CD4-positive, CD25-positive, alpha-beta regulatory T cell (primary cell): ENCODE measurements at regions not wholly inside any gene's neighbourhood (a gene's known extent, or its start where the extent isn't known, plus 50 kb on each side); places are given as distances from the start of the nearest gene placed in this dataset.

Experiments
- ATAC-seq, 2 donors: fragments of 150-1000 bp; cut with Tn5 transposase; one replicate each; pipeline ENCODE4 v1.10.0; 2021; ENCODE audit warnings: low read depth in 2 of 2, moderate number of reproducible peaks in 2 of 2, moderate library complexity in 1 of 2
- DNase-seq, 3 donors: peaks; one replicate each; pipeline versions ENCODE4 v3.0.0 to v3.0.0-alpha.2; 2012 to 2022; ENCODE audit warnings: mixed read lengths in 1 of 3
- H3K27ac ChIP-seq: one replicate; pipeline ENCODE4 v1.7.0; 2013; ENCODE audit warnings: mild to moderate bottlenecking, low read length; ENCODE audit not compliant: insufficient read depth, poor library complexity, severe bottlenecking
- H3K27me3 ChIP-seq: one replicate; pipeline ENCODE4 v1.7.0; 2013; ENCODE audit warnings: low read length; ENCODE audit not compliant: control insufficient read depth, insufficient read depth
- H3K36me3 ChIP-seq: one replicate; pipeline ENCODE4 v1.7.0; 2013; ENCODE audit warnings: mild to moderate bottlenecking, low read length, moderate library complexity; ENCODE audit not compliant: control insufficient read depth, insufficient read depth
- H3K4me1 ChIP-seq: 2 replicates; pipeline ENCODE4 v1.7.0; 2013; ENCODE audit warnings: mild to moderate bottlenecking, low read length; ENCODE audit not compliant: insufficient read depth, control insufficient read depth, poor library complexity, severe bottlenecking
- H3K4me3 ChIP-seq: one replicate; pipeline ENCODE4 v1.7.0; 2013; ENCODE audit warnings: low read depth, mild to moderate bottlenecking, low read length, moderate library complexity
- H3K9me3 ChIP-seq, 2 experiments: 1 replicate in 1 of 2; 2 replicates in 1 of 2; pipeline ENCODE4 v1.7.0; 2013; ENCODE audit warnings: low read length in 2 of 2, mild to moderate bottlenecking in 1 of 2, moderate library complexity in 1 of 2; ENCODE audit not compliant: control insufficient read depth in 2 of 2
- H3K27ac Mint-ChIP-seq, 3 donors: one replicate each; pipeline ENCODE4 v1.8.0; 2020 to 2022; ENCODE audit warnings: mild to moderate bottlenecking in 3 of 3, mixed read lengths in 3 of 3, moderate library complexity in 2 of 3
- H3K27me3 Mint-ChIP-seq: one replicate; pipeline ENCODE4 v1.8.0; 2022; ENCODE audit warnings: mild to moderate bottlenecking, mixed read lengths
- H3K36me3 Mint-ChIP-seq: one replicate; pipeline ENCODE4 v1.8.0; 2020; ENCODE audit warnings: mixed read lengths
- H3K4me1 Mint-ChIP-seq, 4 donors: one replicate each; pipeline ENCODE4 v1.8.0; 2020 to 2022; ENCODE audit warnings: mixed read lengths in 4 of 4, mild to moderate bottlenecking in 1 of 4
- H3K4me3 Mint-ChIP-seq, 4 donors: one replicate each; pipeline ENCODE4 v1.8.0; 2020 to 2022; ENCODE audit warnings: mild to moderate bottlenecking in 4 of 4, mixed read lengths in 4 of 4, moderate library complexity in 3 of 4
- H3K9me3 Mint-ChIP-seq, 7 donors: one replicate each; pipeline ENCODE4 v1.8.0; 2020 to 2022; ENCODE audit warnings: mixed read lengths in 7 of 7, mild to moderate bottlenecking in 3 of 7, moderate library complexity in 2 of 7

- Histone ChIP-seq H3K4me3 (no peak overlapping the region), H3K36me3 (no peaks in the 10 kb centered on the region), H3K4me1 (no peaks in the 10 kb centered on the region), H3K27me3 (peaks cover 2% of the 10 kb centered on the region), H3K9me3 (no peaks in the 10 kb centered on the region), H3K27ac (no peak overlapping the region)
- H3K36me3 Mint-ChIP-seq = no peaks in the 10 kb centered on the region
- H3K27me3 Mint-ChIP-seq = peaks cover 15% of the 10 kb centered on the region
- H3K4me3 Mint-ChIP-seq = no peak overlapping the region
- DNase-seq (no peak), ATAC-seq (no peak)
- H3K4me1 Mint-ChIP-seq = peaks cover 0 to 4% (median 0%) of the 10 kb centered on the region in 4 donors
- peaks cover 0 to 1% (median 0%) of the 10 kb centered on the region in 7 donors for H3K9me3 Mint-ChIP-seq
- no peak overlapping the region for H3K27ac Mint-ChIP-seq
Observed at GRCh38 chr12:93016752-93017350, 87.8 kb upstream of the EEA1 start.

- no peak for ATAC-seq
- Mint-ChIP-seq H3K4me3 (no peak overlapping the region), H3K36me3 (no peaks in the 10 kb centered on the region), H3K9me3 (peaks cover 0 to 1% (median 0%) of the 10 kb centered on the region in 7 donors), H3K27ac (no peak overlapping the region), H3K27me3 (peaks cover 8% of the 10 kb centered on the region), H3K4me1 (peaks cover 0 to 4% (median 0%) of the 10 kb centered on the region in 4 donors)
- Histone ChIP-seq H3K27me3 (no peaks in the 10 kb centered on the region), H3K4me1 (no peaks in the 10 kb centered on the region), H3K9me3 (no peaks in the 10 kb centered on the region), H3K36me3 (no peaks in the 10 kb centered on the region), H3K27ac (no peak overlapping the region), H3K4me3 (no peak overlapping the region)
- DNase-seq = no peak
Observed at GRCh38 chr12:93018610-93019009, 89.5 kb upstream of the EEA1 start.

- no peaks in the 10 kb centered on the region for H3K4me1 ChIP-seq
- ATAC-seq = no peak
- Mint-ChIP-seq H3K4me1 (peaks cover 0 to 4% (median 0%) of the 10 kb centered on the region in 4 donors), H3K27ac (no peak overlapping the region), H3K9me3 (no peaks in the 10 kb centered on the region), H3K27me3 (peaks cover 8% of the 10 kb centered on the region), H3K36me3 (no peaks in the 10 kb centered on the region), H3K4me3 (no peak overlapping the region)
- H3K27me3 ChIP-seq = no peaks in the 10 kb centered on the region
- H3K27ac ChIP-seq = no peak overlapping the region
- no peak overlapping the region for H3K4me3 ChIP-seq
- no peaks in the 10 kb centered on the region for H3K36me3 ChIP-seq
- no peak for DNase-seq
- H3K9me3 ChIP-seq = no peaks in the 10 kb centered on the region
Observed at GRCh38 chr12:93019212-93019927, 90.3 kb upstream of the EEA1 start.

- Histone ChIP-seq H3K27me3 (no peaks in the 10 kb centered on the region), H3K4me1 (no peaks in the 10 kb centered on the region), H3K36me3 (no peaks in the 10 kb centered on the region), H3K27ac (no peak overlapping the region), H3K9me3 (no peaks in the 10 kb centered on the region), H3K4me3 (no peak overlapping the region)
- Mint-ChIP-seq H3K27ac (no peak overlapping the region), H3K9me3 (no peaks in the 10 kb centered on the region), H3K4me3 (no peak overlapping the region), H3K36me3 (no peaks in the 10 kb centered on the region), H3K27me3 (peaks cover 8% of the 10 kb centered on the region), H3K4me1 (peaks cover 0 to 4% (median 0%) of the 10 kb centered on the region in 4 donors)
- ATAC-seq (no peak), DNase-seq (no peak)
Observed at GRCh38 chr12:93019975-93020630, 91.0 kb upstream of the EEA1 start.

GRCh38 chr12:93020631-93021597 is 91.8 kb upstream of the EEA1 start:
- Histone ChIP-seq H3K4me3 (no peak overlapping the region), H3K27me3 (no peaks in the 10 kb centered on the region), H3K4me1 (no peaks in the 10 kb centered on the region), H3K27ac (no peak overlapping the region), H3K9me3 (no peaks in the 10 kb centered on the region), H3K36me3 (no peaks in the 10 kb centered on the region)
- Mint-ChIP-seq H3K27ac (no peak overlapping the region), H3K4me3 (no peak overlapping the region), H3K36me3 (no peaks in the 10 kb centered on the region), H3K27me3 (peaks cover 8% of the 10 kb centered on the region), H3K4me1 (peaks cover 0 to 4% (median 0%) of the 10 kb centered on the region in 4 donors), H3K9me3 (no peaks in the 10 kb centered on the region)
- DNase-seq (no peak), ATAC-seq (no peak)

- Mint-ChIP-seq H3K4me1 (peaks cover 0 to 4% (median 0%) of the 10 kb centered on the region in 4 donors), H3K4me3 (no peak overlapping the region), H3K27me3 (peaks cover 11% of the 10 kb centered on the region), H3K9me3 (no peaks in the 10 kb centered on the region), H3K27ac (peak overlapping the region in 1 of 3 donors; percentile 34), H3K36me3 (no peaks in the 10 kb centered on the region)
- DNase-seq (no peak), ATAC-seq (no peak)
- H3K27me3 ChIP-seq = no peaks in the 10 kb centered on the region
- no peaks in the 10 kb centered on the region for H3K4me1 ChIP-seq
- H3K27ac ChIP-seq = no peak overlapping the region
- no peaks in the 10 kb centered on the region for H3K36me3 ChIP-seq
- H3K4me3 ChIP-seq = no peak overlapping the region
- H3K9me3 ChIP-seq = no peaks in the 10 kb centered on the region
Observed at GRCh38 chr12:93022603-93023340, 93.7 kb upstream of the EEA1 start.
